ENCODE measurements at regions not wholly inside any gene's neighbourhood (a gene's known extent, or its start where the extent isn't known, plus 50 kb on each side); places are given as distances from the start of the nearest gene placed in this dataset.
"Not testable (repeated sequence)": the region's sequence is repeated elsewhere in the genome, so short reads cannot be mapped to it uniquely, and the experiment has no call there.

DNA sequence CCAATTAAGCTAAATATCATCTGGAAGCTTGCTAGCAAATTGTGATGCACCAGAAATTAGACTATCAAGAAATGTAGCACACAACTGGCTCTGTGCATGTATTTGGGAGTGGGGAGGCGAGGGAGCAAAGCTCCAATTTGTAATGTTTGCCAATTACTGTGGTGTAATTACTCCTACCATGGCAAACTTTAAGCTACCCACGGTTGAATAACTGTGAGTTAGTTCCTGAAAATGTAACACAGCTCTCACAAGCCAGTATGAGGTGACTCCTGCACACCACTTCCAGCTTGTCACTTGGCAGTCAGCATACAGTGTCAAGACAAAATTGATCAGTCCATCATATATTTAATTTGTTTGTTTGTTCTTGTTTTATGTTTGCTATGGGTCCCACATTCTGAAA lies 141.2 kb downstream of the TM2D1 start:
- in situ Hi-C loops (cut with MboI; ENCODE audit: low pct_unique_long_range_greater_than_20kb, low sequenced_read_pairs): no loop called here
- DNase-seq: no peak

GRCh38 chr1:61581251-61581650 lies 143.7 kb downstream of the TM2D1 start:
- in situ Hi-C loops (cut with MboI; ENCODE audit: low pct_unique_long_range_greater_than_20kb, low sequenced_read_pairs): no loop called here
- no peak for DNase-seq

DNA sequence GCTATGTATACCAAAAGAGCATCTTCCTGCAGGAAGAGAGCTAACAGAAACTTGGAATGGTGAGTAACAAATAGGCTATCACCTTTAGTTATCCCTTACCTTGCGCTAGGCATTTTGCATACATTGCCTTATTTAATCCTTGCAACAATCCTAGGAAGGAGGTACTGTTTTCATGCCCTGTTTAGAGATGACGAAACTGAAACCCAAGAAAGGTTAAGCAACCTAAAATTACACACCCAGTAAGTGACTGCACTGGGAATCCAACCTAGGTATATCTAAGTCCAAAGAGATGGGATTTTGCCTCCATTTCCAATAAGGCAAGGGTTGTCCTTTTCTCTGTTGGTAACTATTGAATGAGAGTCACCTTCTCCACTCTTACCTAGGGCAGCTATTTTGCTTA lies 144.5 kb downstream of the TM2D1 start:
- no peak for DNase-seq
- in situ Hi-C loops (cut with MboI; ENCODE audit: low pct_unique_long_range_greater_than_20kb, low sequenced_read_pairs): no loop called here

GRCh38 chr1:61579802-61580201 lies 145.1 kb downstream of the TM2D1 start:
- in situ Hi-C loops (cut with MboI; ENCODE audit: low pct_unique_long_range_greater_than_20kb, low sequenced_read_pairs): no loop called here
- DNase-seq: no peak

DNA sequence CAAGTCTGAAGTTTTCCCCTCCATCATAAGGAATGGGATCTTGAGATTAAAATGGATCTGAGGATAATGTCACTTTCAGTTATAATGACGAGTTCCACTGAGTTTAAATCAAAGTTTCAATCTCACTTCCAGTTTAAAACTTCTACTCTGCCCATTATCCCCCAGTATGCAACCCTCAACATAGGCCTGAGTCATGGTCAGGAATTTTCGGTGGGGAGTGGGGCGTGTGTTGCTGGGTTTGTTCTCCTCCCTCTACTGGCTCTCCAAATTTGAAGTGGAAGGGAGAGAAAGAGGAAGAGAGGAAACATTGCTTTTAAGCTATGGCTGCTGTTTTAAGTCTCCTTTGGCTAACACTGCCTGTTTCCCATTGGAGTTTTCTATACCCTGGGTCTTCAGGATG lies 152.9 kb downstream of the TM2D1 start:
- no peak for DNase-seq
- in situ Hi-C loops (cut with MboI; ENCODE audit: low pct_unique_long_range_greater_than_20kb, low sequenced_read_pairs): no loop called here

DNA sequence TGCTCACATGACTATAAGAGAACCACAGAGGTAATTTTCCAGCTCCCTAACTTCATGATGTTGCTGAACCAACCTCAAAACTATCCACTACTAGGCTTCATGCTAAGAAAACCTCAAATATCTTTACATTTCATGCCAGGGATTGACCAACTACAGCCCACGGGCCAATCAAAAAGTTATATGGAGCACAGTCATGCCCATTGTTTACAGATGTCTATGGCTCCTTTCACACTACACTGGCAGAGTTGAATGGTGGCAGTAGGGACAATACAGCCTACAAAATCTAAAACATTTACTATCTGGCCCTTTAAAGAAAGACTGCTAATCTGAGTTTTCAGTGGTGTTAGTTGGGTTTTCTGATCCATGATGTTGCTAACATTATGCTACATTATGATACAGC lies 154.8 kb downstream of the TM2D1 start:
- in situ Hi-C loops (cut with MboI; ENCODE audit: low pct_unique_long_range_greater_than_20kb, low sequenced_read_pairs): no loop called here

DNA sequence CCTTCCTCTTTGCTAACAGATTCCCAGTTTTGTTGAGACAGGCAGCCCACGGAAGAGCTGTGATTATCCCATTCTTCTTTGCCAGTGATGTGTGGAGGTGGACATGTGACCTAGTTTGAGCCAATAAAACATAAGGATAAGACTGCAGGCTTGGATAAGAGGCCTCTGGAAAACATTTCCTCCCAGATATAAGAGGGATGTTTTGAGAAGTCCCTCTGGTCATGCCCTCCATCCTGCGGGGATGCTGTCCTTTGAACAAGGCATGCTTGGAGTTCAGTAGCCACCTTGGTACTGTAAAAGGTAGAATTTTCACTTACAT lies 155.7 kb downstream of the TM2D1 start:
- in situ Hi-C loops (cut with MboI; ENCODE audit: low pct_unique_long_range_greater_than_20kb, low sequenced_read_pairs): no loop called here
- DNase-seq: no peak

More for the DNA sequence above, 154.8 kb downstream of the TM2D1 start:
- no peak for DNase-seq

GRCh38 chr1:61568460-61569302 lies 156.3 kb downstream of the TM2D1 start:
- DNase-seq: no peak
- in situ Hi-C loops (cut with MboI; ENCODE audit: low pct_unique_long_range_greater_than_20kb, low sequenced_read_pairs): no loop called here

DNA sequence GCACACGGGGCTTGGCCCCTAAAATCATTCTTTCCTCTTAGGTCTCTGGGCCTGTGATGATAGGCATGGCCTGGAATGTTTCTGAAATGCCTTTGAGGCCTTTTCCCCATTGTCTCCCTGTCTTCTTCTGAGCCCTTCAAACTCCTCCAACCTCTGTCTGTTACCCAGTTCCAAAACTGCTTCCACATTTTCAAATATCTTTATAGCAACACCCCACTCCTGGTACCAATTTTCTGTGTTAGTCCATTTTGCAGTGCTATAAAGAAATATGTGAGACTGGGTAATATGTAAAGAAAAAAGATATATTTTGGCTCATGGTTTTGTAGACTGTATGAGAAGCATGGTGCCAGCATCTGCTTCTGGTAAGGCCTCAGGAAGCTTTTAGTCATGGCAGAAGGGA lies 158.8 kb downstream of the TM2D1 start:
- no peak for DNase-seq
- in situ Hi-C loops (cut with MboI; ENCODE audit: low pct_unique_long_range_greater_than_20kb, low sequenced_read_pairs): no loop called here

DNA sequence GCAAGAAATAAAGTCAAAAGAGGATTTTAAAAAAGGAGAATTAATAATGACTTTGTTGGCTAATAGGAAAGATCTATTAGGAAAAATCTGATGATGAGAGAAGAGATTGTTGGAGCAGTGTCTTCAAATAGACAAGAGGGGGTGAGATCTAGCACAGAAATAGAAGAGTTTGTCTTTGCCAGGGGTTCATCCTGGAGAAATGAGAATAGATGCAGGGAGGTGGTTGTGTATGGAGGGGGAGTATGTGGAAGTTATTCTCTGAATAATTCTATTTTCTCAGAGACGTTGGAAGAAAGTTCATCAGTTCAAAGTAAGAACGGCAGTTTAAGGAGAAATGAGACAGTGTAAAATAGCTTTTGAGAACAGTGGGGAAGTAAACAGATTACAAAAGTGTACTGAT lies 161.3 kb downstream of the TM2D1 start:
- DNase-seq: no peak
- in situ Hi-C loops (cut with MboI; ENCODE audit: low pct_unique_long_range_greater_than_20kb, low sequenced_read_pairs): no loop called here

DNA sequence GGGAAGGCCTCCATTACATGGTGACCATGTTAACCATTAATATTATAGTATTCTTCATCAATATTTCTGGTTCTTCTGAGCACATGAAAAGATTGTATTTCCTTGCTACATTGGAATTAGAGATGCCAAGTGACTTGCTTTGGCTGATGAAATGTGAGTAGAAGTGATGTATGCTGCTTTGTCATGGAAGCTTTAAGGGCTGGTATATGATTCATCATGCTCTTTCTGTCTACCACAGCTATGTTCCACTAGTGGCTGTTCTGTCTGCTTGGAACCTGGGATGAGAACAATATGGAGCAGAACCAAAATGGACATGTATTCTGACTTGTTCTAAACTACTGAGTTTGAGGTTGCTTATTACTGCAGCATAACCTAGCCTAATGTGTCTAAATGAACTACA lies 163.3 kb downstream of the TM2D1 start:
- DNase-seq: no peak
- in situ Hi-C loops (cut with MboI; ENCODE audit: low pct_unique_long_range_greater_than_20kb, low sequenced_read_pairs): no loop called here

GRCh38 chr1:61560385-61560784 lies 164.6 kb downstream of the TM2D1 start:
- DNase-seq: no peak
- in situ Hi-C loops (cut with MboI; ENCODE audit: low pct_unique_long_range_greater_than_20kb, low sequenced_read_pairs): no loop called here

DNA sequence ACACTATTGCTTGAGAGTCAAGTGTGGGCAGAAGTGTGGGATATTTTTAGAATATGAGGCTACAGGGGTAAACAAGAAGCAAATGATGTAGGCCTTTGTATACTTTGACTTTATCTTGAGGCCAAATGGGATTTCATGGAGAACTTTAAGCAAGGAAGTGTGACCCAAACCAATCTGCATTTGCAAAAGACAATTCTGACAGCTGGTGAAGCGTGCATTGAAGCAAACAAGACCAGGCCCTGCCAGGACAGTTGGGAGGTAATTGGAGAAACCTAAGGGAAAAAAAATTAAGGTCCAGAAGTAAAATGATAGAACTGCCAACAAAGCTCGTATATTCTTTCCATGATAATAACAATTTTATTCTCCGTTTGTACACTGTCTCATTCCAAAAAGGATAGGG lies 168.3 kb downstream of the TM2D1 start:
- no peak for DNase-seq
- in situ Hi-C loops (cut with MboI; ENCODE audit: low pct_unique_long_range_greater_than_20kb, low sequenced_read_pairs): no loop called here

- no peak for DNase-seq
- in situ Hi-C loops (cut with MboI; ENCODE audit: low pct_unique_long_range_greater_than_20kb, low sequenced_read_pairs): no loop called here
These were observed 172.2 kb downstream of the TM2D1 start for GRCh38 chr1:61552630-61553305.

GRCh38 chr1:61547302-61547701 lies 177.6 kb downstream of the TM2D1 start:
- peak; percentile 31 for DNase-seq
- in situ Hi-C loops (cut with MboI; ENCODE audit: low pct_unique_long_range_greater_than_20kb, low sequenced_read_pairs): not testable (repeated sequence)

- DNase-seq; in situ Hi-C loops (cut with MboI; ENCODE audit: low pct_unique_long_range_greater_than_20kb, low sequenced_read_pairs): not testable (repeated sequence)
These were observed 180.1 kb downstream of the TM2D1 start for GRCh38 chr1:61544870-61545269.

GRCh38 chr1:61543498-61543897 lies 181.4 kb downstream of the TM2D1 start:
- in situ Hi-C loops (cut with MboI; ENCODE audit: low pct_unique_long_range_greater_than_20kb, low sequenced_read_pairs); DNase-seq: not testable (repeated sequence)

GRCh38 chr1:61539720-61540462 lies 185.1 kb downstream of the TM2D1 start:
- no peak for DNase-seq
- in situ Hi-C loops (cut with MboI; ENCODE audit: low pct_unique_long_range_greater_than_20kb, low sequenced_read_pairs): no loop called here

DNA sequence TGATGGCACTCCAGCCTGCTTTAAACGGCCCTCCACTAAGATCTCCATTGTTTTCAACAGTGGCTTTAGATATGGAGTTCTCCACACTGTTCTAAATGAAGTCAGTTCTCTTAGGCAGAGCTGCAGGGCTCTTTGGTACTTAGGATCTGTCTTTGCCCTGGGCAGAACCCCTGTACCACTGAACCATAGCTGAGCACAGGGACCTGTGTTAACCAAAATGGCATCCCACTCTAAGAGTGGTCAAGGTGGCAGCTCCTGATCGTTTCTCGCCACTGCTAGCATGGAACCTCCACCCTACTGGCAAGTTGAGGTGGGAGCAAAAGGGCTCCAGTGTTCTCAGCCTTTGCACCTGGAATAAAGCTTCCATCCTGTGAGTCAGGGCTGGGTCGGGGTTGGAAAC lies 186.7 kb downstream of the TM2D1 start:
- in situ Hi-C loops (cut with MboI; ENCODE audit: low pct_unique_long_range_greater_than_20kb, low sequenced_read_pairs): no loop called here
- DNase-seq: no peak

Data from KBM-7 (cell line).